HEK293 (cell line): ENCODE measurements at regions not wholly inside any gene's neighbourhood (a gene's known extent, or its start where the extent isn't known, plus 50 kb on each side); places are given as distances from the start of the nearest gene placed in this dataset.

Experiments used
- CTCF ChIA-PET: fragments of 350-600 bp; formaldehyde crosslinking; extraction: SDS; loops from one replicate; lab custom pipeline; 2021; ENCODE audit warnings: antibody characterized with exemption; lab: Yijun Ruan, JAX
- POLR2A ChIA-PET: fragments of 300-600 bp; formaldehyde crosslinking; extraction: SDS; loops from one replicate; lab custom pipeline; 2020; ENCODE audit warnings: antibody characterized with exemption, inconsistent platforms; lab: Yijun Ruan, JAX
- H3K27ac ChIP-seq: fragments of 200-500 bp; sonication (Bioruptor generic); 2 replicates; pipeline ENCODE4 v1.5.1; 2014; ENCODE audit warnings: low read depth, low read length, control low read depth, inconsistent platforms; ENCODE audit errors: extremely low read depth
- H3K36me3 ChIP-seq, 2 experiments: fragments of 200-500 bp in 1 of 2; sonication (Bioruptor generic) in 1 of 2; 1 replicate in 1 of 2; 2 replicates in 1 of 2; pipeline ENCODE4 v1.5.1; 2014 to 2017; ENCODE audit warnings: inconsistent platforms in 2 of 2, low read length in 2 of 2; ENCODE audit not compliant: control insufficient read depth in 2 of 2, insufficient read depth in 1 of 2
- H3K4me1 ChIP-seq: fragments of 200-500 bp; sonication (Bioruptor generic); 2 replicates; pipeline ENCODE4 v1.5.1; 2014; ENCODE audit warnings: mild to moderate bottlenecking, low read length, inconsistent platforms; ENCODE audit not compliant: control insufficient read depth, insufficient read depth
- H3K4me3 ChIP-seq: 2 replicates; pipeline ENCODE4 v1.5.1; 2011; ENCODE audit warnings: low read depth, mild to moderate bottlenecking, control low read depth, low read length, moderate library complexity
- H3K9me3 ChIP-seq: fragments of 200-500 bp; sonication (Bioruptor generic); 2 replicates; pipeline ENCODE4 v1.5.1; 2014; ENCODE audit warnings: low read depth, low read length, inconsistent platforms; ENCODE audit not compliant: control insufficient read depth, insufficient read depth
- BCL11B ChIP-seq: fragments of 450-650 bp; formaldehyde crosslinking; IDR thresholded peaks from 2 replicates; pipeline ENCODE4 v1.5.1; 2016; ENCODE audit warnings: low read depth, missing biosample characterization, missing genetic modification characterization
- GLIS2 ChIP-seq: fragments of 450-650 bp; formaldehyde crosslinking; IDR thresholded peaks from 2 replicates; pipeline ENCODE4 v1.5.1; 2016; ENCODE audit warnings: missing biosample characterization, missing genetic modification characterization
- IKZF3 ChIP-seq: fragments of 450-650 bp; IDR thresholded peaks from 2 replicates; pipeline ENCODE4 v1.5.0; 2018; ENCODE audit warnings: missing biosample characterization, mild to moderate bottlenecking, missing genetic modification characterization, moderate library complexity
- MEIS1 ChIP-seq: sonication (generic); formaldehyde crosslinking; IDR thresholded peaks from 2 replicates; pipeline ENCODE4 v1.8.1; 2022; ENCODE audit warnings: missing genetic modification reagents, mild to moderate bottlenecking, borderline replicate concordance
- RBAK ChIP-seq: fragments of 450-650 bp; formaldehyde crosslinking; IDR thresholded peaks from 2 replicates; pipeline ENCODE4 v1.5.1; 2016; ENCODE audit warnings: missing biosample characterization, missing genetic modification characterization
- TCF7L2 ChIP-seq: IDR thresholded peaks from 2 replicates; pipeline ENCODE4 v1.6.1; 2011; ENCODE audit warnings: low read depth, mild to moderate bottlenecking, inconsistent platforms, low read length, moderate library complexity, borderline replicate concordance
- ZBTB7A ChIP-seq: fragments of 450-650 bp; formaldehyde crosslinking; IDR thresholded peaks from 2 replicates; pipeline ENCODE4 v1.5.1; 2016; ENCODE audit warnings: low read depth, missing biosample characterization, missing genetic modification characterization
- ZNF184 ChIP-seq: fragments of 450-650 bp; IDR thresholded peaks from 2 replicates; pipeline ENCODE4 v1.5.1; 2018; ENCODE audit warnings: missing biosample characterization, mild to moderate bottlenecking, missing genetic modification characterization
- ZNF2 ChIP-seq: fragments of 450-650 bp; formaldehyde crosslinking; IDR thresholded peaks from 2 replicates; pipeline ENCODE4 v1.5.1; 2016; ENCODE audit warnings: missing biosample characterization, missing genetic modification characterization
- ZNF341 ChIP-seq: fragments of 450-650 bp; formaldehyde crosslinking; IDR thresholded peaks from 2 replicates; pipeline ENCODE4; 2016; ENCODE audit warnings: low read depth, missing biosample characterization, missing genetic modification characterization
- ZNF350 ChIP-seq: fragments of 450-650 bp; formaldehyde crosslinking; IDR thresholded peaks from 2 replicates; pipeline ENCODE4 v1.5.0; 2017; ENCODE audit warnings: missing biosample characterization, mild to moderate bottlenecking, missing genetic modification characterization
- ZNF366 ChIP-seq: fragments of 450-650 bp; formaldehyde crosslinking; conservative IDR thresholded peaks from 2 replicates; pipeline ENCODE4 v1.5.1; 2016; ENCODE audit warnings: missing biosample characterization, missing genetic modification characterization
- ZNF426 ChIP-seq: fragments of 450-650 bp; formaldehyde crosslinking; IDR thresholded peaks from 2 replicates; pipeline ENCODE4 v1.5.1; 2017; ENCODE audit warnings: missing biosample characterization, missing genetic modification characterization, mild to moderate bottlenecking, inconsistent platforms, moderate library complexity
- ZNF544 ChIP-seq: fragments of 450-650 bp; formaldehyde crosslinking; IDR thresholded peaks from 2 replicates; pipeline ENCODE4 v1.5.0; 2017; ENCODE audit warnings: missing biosample characterization, missing genetic modification characterization
- ZNF555 ChIP-seq: fragments of 450-650 bp; formaldehyde crosslinking; conservative IDR thresholded peaks from 2 replicates; pipeline ENCODE4 v1.5.1; 2017; ENCODE audit warnings: missing biosample characterization, mild to moderate bottlenecking, missing genetic modification characterization, inconsistent platforms
- ZNF785 ChIP-seq: fragments of 450-650 bp; formaldehyde crosslinking; IDR thresholded peaks from 2 replicates; pipeline ENCODE4 v1.5.1; 2016; ENCODE audit warnings: missing biosample characterization, missing genetic modification characterization
- ZNF837 ChIP-seq: fragments of 450-650 bp; formaldehyde crosslinking; IDR thresholded peaks from 2 replicates; pipeline ENCODE4 v1.5.1; 2016; ENCODE audit warnings: missing biosample characterization, missing genetic modification characterization
- TF ChIP-seq, protein P1 (sequence below): fragments of 450-650 bp; formaldehyde crosslinking; IDR thresholded peaks from 2 replicates; pipeline ENCODE4 v1.5.1; 2016; ENCODE audit warnings: missing biosample characterization, missing genetic modification characterization
- TF ChIP-seq, protein P2 (sequence below): fragments of 450-650 bp; formaldehyde crosslinking; IDR thresholded peaks from 2 replicates; pipeline ENCODE4 v1.5.1; 2016; ENCODE audit warnings: missing biosample characterization, missing genetic modification characterization
- TF ChIP-seq, protein P3 (sequence below): fragments of 450-650 bp; formaldehyde crosslinking; conservative IDR thresholded peaks from 2 replicates; pipeline ENCODE4 v1.5.1; 2016; ENCODE audit warnings: low read depth, missing biosample characterization, missing genetic modification characterization
- TF ChIP-seq, protein P4 (sequence below): fragments of 450-650 bp; formaldehyde crosslinking; IDR thresholded peaks from 2 replicates; pipeline ENCODE4 v1.5.1; 2016; ENCODE audit warnings: missing biosample characterization, missing genetic modification characterization

DNA sequence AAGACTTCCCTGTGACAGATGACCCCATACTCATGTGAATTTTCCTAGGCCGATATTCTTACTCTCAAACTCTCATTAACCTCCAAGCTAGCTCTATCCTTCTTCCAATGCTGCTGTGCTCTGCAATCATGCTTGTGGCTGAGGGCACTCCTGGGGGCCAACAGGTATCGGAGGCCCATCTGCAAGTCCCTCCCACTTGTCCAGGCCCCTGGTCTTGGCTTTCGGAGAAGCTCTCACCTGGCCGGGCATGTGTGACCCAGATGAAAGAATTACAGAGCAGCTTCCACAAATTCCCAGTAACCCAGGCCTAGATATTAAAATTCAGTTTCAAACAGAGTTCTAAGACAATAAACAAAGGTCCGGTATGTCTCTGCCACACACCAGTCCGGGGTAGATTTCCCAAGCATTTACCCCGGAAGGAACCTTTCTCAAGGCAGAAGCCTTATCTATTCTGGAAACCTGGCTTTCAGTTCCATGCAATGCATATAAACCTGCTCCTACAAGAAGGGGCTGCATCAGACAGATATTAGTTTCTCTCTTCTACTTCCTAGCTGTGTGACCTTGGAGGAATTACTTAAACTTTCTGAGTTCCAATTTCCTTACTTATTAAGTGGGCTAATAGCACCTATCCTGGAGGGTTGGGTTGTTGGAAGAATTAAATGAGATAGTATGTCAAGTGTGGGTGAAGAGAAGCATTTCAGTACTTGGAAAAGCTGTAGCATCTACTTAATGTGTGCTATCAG is 270.8 kb downstream of the PTTG2 start:
- H3K27ac ChIP-seq: no peak overlapping the region
- H3K36me3 ChIP-seq: no peaks in the 10 kb centered on the region
- no peaks in the 10 kb centered on the region for H3K4me1 ChIP-seq
- TF ChIP-seq ZNF837 (tag by site-specific recombination) (no peak), ZNF544 (tag by site-specific recombination) (no peak), TCF7L2 (no peak)
- TF ChIP-seq, all 188 proteins: peak for 0
- ChIA-PET CTCF (interaction anchor here (0.7 kb wide), 1 partner anchor 89 kb away, joined by 3 read pairs; no protein-coding TSS in a partner anchor), POLR2A (no interaction called here)
- Histone ChIP-seq H3K4me3 (no peak overlapping the region), H3K9me3 (no peaks in the 10 kb centered on the region)

DNA sequence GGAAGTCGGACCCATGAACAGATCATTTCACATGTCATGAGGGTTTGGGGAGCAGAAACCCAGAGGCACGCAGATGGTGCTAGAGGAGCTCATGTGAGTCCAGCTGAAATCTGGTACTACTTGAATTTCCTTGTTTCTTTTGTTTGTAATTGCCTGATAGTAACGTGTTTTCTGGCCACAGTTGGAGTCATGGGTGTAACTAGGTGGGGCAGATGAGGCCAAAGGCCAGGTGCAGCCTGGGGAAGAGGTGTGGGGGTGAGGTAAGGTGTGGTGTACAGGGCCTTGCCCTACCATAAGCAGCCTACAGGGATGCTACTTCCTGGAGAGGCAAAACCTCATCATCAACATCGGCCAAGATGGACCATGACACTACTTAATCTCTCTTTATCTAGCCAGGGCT is 271.4 kb downstream of the PTTG2 start:
- H3K4me1 ChIP-seq: no peaks in the 10 kb centered on the region
- POLR2A ChIA-PET: no interaction called here
- CTCF ChIA-PET: interaction anchor here (0.7 kb wide), 1 partner anchor 88 kb away, joined by 3 read pairs; no protein-coding TSS in a partner anchor
- H3K36me3 ChIP-seq: no peaks in the 10 kb centered on the region
- TF ChIP-seq, protein P1, sequence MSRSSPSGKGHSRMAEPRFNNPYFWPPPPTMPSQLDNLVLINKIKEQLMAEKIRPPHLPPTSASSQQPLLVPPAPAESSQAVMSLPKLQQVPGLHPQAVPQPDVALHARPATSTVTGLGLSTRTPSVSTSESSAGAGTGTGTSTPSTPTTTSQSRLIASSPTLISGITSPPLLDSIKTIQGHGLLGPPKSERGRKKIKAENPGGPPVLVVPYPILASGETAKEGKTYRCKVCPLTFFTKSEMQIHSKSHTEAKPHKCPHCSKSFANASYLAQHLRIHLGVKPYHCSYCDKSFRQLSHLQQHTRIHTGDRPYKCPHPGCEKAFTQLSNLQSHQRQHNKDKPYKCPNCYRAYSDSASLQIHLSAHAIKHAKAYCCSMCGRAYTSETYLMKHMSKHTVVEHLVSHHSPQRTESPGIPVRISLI (tag by site-specific recombination): no peak
- TF ChIP-seq MEIS1 (no peak), ZNF426 (no peak), GLIS2 (tag by site-specific recombination) (no peak), ZNF785 (tag by site-specific recombination) (no peak), BCL11B (tag by site-specific recombination) (no peak), ZNF341 (no peak), ZNF366 (tag by site-specific recombination) (no peak), ZBTB7A (tag by site-specific recombination) (no peak), ZNF555 (tag by site-specific recombination) (no peak)
- TF ChIP-seq, protein P2, sequence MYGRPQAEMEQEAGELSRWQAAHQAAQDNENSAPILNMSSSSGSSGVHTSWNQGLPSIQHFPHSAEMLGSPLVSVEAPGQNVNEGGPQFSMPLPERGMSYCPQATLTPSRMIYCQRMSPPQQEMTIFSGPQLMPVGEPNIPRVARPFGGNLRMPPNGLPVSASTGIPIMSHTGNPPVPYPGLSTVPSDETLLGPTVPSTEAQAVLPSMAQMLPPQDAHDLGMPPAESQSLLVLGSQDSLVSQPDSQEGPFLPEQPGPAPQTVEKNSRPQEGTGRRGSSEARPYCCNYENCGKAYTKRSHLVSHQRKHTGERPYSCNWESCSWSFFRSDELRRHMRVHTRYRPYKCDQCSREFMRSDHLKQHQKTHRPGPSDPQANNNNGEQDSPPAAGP (tag by site-specific recombination): no peak
- TF ChIP-seq, protein P3, sequence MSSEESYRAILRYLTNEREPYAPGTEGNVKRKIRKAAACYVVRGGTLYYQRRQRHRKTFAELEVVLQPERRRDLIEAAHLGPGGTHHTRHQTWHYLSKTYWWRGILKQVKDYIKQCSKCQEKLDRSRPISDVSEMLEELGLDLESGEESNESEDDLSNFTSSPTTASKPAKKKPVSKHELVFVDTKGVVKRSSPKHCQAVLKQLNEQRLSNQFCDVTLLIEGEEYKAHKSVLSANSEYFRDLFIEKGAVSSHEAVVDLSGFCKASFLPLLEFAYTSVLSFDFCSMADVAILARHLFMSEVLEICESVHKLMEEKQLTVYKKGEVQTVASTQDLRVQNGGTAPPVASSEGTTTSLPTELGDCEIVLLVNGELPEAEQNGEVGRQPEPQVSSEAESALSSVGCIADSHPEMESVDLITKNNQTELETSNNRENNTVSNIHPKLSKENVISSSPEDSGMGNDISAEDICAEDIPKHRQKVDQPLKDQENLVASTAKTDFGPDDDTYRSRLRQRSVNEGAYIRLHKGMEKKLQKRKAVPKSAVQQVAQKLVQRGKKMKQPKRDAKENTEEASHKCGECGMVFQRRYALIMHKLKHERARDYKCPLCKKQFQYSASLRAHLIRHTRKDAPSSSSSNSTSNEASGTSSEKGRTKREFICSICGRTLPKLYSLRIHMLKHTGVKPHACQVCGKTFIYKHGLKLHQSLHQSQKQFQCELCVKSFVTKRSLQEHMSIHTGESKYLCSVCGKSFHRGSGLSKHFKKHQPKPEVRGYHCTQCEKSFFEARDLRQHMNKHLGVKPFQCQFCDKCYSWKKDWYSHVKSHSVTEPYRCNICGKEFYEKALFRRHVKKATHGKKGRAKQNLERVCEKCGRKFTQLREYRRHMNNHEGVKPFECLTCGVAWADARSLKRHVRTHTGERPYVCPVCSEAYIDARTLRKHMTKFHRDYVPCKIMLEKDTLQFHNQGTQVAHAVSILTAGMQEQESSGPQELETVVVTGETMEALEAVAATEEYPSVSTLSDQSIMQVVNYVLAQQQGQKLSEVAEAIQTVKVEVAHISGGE (tag by site-specific recombination): no peak
- H3K4me3 ChIP-seq: no peak overlapping the region
- no peaks in the 10 kb centered on the region for H3K9me3 ChIP-seq
- no peak overlapping the region for H3K27ac ChIP-seq

DNA sequence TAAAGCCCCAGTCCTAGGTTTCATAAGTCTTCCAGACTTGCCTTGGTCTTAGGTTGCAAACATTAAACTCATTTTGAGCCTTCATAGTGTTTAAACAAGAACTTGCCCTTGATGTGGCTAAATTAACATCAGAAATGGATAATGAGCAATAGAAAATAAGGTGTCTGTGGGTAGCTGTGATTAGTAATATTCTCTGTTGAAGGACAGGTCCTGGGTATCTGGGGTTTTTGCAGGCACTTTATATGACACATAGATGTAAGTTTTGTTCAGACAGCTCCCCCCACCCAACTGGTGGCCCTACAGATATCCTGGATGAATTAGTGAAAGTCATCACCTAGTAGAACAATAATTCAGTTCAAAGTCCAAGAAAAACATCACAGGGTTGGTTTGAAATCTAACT is 272.5 kb downstream of the PTTG2 start:
- Histone ChIP-seq H3K27ac (no peak overlapping the region), H3K9me3 (no peaks in the 10 kb centered on the region), H3K4me3 (no peak overlapping the region), H3K36me3 (no peaks in the 10 kb centered on the region), H3K4me1 (no peaks in the 10 kb centered on the region)
- ChIA-PET CTCF (interaction anchor here (1.0 kb wide), 1 partner anchor 442 kb away, joined by 3 read pairs; no protein-coding TSS in a partner anchor), POLR2A (no interaction called here)
- no peak for TF ChIP-seq RBAK (tag by site-specific recombination)
- TF ChIP-seq IKZF3 (tag by site-specific recombination): no peak
- no peak for TF ChIP-seq ZNF184 (tag by site-specific recombination)
- TF ChIP-seq ZNF350 (tag by site-specific recombination): no peak
- TF ChIP-seq, protein P4, sequence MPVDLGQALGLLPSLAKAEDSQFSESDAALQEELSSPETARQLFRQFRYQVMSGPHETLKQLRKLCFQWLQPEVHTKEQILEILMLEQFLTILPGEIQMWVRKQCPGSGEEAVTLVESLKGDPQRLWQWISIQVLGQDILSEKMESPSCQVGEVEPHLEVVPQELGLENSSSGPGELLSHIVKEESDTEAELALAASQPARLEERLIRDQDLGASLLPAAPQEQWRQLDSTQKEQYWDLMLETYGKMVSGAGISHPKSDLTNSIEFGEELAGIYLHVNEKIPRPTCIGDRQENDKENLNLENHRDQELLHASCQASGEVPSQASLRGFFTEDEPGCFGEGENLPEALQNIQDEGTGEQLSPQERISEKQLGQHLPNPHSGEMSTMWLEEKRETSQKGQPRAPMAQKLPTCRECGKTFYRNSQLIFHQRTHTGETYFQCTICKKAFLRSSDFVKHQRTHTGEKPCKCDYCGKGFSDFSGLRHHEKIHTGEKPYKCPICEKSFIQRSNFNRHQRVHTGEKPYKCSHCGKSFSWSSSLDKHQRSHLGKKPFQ (tag by site-specific recombination): no peak
- no peak for TF ChIP-seq ZNF2 (tag by site-specific recombination)
- TF ChIP-seq, protein P1 (tag by site-specific recombination): no peak
